HL-60/S4 (cell line): ENCODE measurements at regions not wholly inside any gene's neighbourhood (a gene's known extent, or its start where the extent isn't known, plus 50 kb on each side); places are given as distances from the start of the nearest gene placed in this dataset.
"Not testable (repeated sequence)": the region's sequence is repeated elsewhere in the genome, so short reads cannot be mapped to it uniquely, and the experiment has no call there.

Experiments used
- in situ Hi-C: fragments of 300-500 bp; cut with MboI; formaldehyde crosslinking; loops from 2 replicates; pipeline ENCODE4 v1.14.3; 2022; ENCODE audit warnings: low sequenced_read_pairs

GRCh38 chr9:75454891-75455290, 366.6 kb downstream of the OSTF1 start:
- in situ Hi-C loops: no loop called here

DNA sequence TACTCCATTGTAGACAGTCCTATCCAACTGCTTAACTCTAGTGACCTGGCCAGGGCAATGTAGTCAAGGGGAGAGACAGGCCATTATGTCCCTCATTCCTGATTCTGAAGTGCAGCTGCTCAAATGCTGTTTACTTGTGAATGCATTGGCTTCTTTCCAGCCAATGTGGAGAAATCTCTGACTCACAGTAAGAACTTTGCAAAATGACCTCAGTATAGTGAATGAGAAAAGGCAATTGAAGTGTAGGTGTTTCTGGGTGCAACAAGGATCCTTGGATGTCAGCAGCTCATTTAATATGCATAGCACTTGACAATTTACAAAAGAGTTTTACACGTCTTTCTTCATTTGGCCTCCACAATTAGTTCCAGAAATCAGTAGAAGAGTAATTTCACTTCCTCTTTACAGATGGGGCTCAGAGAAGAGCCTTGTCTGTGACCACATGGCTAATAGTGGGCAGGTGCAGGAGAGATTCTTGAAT, 367.2 kb downstream of the OSTF1 start:
- in situ Hi-C loops: no loop called here

- in situ Hi-C loops: no loop called here
Observed at GRCh38 chr9:75456698-75457097, 368.4 kb downstream of the OSTF1 start.

- in situ Hi-C loops: no loop called here
Observed at GRCh38 chr9:75457474-75458011, 369.2 kb downstream of the OSTF1 start.

DNA sequence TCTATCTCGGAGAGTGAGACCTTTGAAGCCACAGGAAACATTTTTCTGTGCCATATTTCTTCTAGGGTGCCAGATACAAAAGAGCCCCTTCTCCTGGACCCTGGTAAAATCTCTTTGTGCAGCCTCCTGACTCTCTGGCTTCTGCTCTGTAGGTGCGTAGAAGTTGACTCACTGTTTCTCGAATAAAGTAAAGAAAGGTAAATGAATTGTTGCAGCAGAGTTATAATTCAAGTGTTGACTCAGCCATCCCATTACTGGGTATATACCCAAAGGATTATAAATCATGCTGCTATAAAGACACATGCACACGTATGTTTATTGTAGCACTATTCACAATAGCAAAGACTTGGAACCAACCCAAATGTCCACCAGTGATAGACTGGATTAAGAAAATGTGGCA, 371.0 kb downstream of the OSTF1 start:
- in situ Hi-C loops: not testable (repeated sequence)

- in situ Hi-C loops: no loop called here
Observed at GRCh38 chr9:75461183-75461582, 372.9 kb downstream of the OSTF1 start.

DNA sequence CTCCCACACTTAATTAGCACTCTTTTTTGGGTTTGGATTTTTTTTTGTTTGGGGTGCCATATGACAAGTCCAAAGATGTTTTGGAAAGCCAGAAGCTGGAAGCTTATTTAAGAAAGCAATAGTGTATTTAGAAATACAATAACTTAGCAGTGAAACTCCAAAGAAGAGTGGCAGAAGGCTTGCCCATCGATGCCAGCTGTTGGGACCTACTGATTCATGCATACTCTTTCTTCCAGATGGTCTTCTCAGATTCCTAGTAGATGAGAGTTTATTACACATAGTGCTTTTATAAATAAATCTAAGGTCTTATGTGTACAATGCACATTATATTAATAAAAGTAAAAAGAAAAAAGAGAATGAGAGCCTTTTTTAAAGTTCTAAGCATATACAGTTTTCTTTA, 374.6 kb downstream of the OSTF1 start:
- in situ Hi-C loops: no loop called here

DNA sequence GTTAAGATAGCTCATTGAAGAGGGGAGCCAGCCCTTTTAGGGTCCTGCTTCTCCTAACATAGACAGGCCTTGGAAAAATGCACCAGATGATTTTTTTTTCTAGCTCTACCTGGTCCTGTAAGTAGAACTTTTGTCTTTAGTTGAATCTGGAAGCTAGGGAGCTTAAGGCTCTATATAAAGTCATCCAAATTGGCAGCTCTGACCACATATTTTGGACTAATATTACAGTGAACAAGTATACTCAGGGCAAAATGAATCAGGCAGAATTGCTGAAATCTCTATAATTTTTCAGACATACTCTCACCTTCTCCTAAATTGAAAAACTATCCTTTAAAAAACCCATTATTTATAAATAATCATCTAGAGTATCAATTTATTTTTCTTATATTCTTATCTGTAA, 375.6 kb downstream of the OSTF1 start:
- in situ Hi-C loops: no loop called here

GRCh38 chr9:75464726-75465125, 376.4 kb downstream of the OSTF1 start:
- in situ Hi-C loops: no loop called here

GRCh38 chr9:75467142-75467541, 378.8 kb downstream of the OSTF1 start:
- in situ Hi-C loops: no loop called here

GRCh38 chr9:75471549-75472114, 383.3 kb downstream of the OSTF1 start:
- in situ Hi-C loops: no loop called here

GRCh38 chr9:75482566-75482965, 394.3 kb downstream of the OSTF1 start:
- in situ Hi-C loops: no loop called here

GRCh38 chr9:75483636-75484035, 395.3 kb downstream of the OSTF1 start:
- in situ Hi-C loops: no loop called here

GRCh38 chr9:75487856-75488718, 399.8 kb downstream of the OSTF1 start:
- in situ Hi-C loops: no loop called here

DNA sequence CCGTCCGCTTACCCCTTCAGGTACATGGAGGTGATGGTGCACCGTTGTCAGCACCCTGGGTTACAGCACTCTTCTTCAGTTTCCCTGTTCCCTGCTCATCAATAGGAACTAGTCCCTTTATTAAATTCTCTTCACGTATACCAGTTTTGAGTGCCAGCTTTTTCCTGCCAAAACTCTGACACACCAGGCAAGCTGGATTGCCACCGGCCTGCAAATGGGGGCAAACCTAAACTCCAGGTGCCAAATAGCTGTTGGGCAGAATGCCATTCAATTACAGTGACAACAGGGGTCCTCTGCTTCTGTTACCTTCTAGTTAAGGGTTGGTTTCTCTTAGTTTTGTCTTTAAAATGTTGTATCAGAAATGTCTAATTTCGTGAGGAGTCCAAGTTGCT, 400.4 kb downstream of the OSTF1 start:
- in situ Hi-C loops: no loop called here

DNA sequence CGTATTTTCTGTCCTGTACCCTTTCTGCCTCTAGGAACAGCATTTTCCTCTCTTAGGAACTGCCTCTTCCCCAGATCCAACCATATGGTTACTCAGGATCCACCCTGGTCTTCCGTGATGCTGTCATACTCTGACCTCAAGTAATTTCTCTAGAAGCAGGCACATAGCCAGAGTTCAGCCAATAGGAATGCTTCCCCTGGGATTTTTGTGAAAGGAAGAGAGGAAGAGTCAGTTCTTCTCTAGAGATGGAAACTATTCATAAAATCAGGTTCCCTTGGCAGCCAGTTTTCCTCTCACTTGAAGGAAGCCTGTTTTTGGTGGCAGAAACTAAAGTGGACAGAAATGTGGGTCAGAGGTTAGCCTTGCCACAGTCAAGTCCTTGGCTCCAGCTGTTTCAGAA, 400.1 kb upstream of the PCSK5 start:
- in situ Hi-C loops: no loop called here

DNA sequence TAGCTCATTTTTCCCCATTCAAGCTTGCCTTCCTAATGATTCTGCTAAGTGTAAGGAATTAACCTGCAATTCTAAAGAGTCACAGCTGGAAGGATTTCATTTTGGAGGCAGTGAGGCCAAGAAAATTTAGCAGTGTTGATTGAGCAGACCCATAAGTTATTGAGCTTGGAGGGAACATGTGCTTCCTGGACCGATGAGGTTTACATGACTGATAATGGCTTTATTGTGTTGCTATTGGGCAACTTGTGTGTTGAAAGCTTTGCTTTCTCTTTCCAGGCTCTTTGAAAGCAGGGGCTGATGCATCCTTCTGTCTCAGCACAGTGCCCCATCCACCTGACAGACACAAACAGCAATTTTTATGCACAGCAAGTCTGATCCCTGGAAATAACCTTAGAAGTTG, 398.9 kb upstream of the PCSK5 start:
- in situ Hi-C loops: no loop called here

GRCh38 chr9:75499812-75500211, 390.7 kb upstream of the PCSK5 start:
- in situ Hi-C loops: no loop called here

GRCh38 chr9:75500479-75500878, 390.0 kb upstream of the PCSK5 start:
- in situ Hi-C loops: no loop called here

DNA sequence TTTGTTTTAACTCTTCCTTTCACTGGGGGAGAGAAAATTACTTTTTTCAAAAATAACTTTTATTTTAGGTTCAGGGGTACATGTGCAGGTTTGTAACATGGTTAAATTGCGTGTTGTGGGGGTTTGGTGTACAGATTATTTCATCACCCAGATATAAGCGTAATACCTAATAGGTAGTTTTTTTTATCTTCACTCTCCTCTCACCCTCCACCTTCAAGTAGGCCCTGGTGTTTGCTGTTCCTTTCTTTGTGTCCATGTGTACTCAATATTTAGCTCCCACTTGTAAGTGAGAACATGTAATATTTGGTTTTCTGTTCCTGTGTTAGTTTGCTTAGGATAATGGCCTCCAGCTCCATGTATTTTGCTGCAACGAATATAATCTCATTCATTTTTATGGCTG, 389.5 kb upstream of the PCSK5 start:
- in situ Hi-C loops: not testable (repeated sequence)

DNA sequence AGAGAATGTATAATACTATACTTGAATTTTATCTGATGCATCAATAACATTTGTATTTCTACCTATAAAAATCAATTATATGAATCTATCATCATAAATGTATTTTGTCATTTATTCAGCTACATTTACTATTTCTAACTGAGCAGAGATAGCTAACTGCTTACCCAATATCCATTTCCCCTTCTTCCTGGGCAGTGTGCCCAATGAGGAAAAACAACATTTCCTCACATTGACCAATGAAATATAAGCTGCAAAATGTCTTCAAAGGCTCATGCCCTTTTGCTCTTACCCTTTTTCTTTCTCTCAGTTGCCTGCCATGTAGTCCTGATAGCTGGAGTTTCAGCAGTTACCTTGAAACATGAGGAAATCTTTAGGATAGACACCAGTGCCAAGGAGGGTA, 385.8 kb upstream of the PCSK5 start:
- in situ Hi-C loops: no loop called here

DNA sequence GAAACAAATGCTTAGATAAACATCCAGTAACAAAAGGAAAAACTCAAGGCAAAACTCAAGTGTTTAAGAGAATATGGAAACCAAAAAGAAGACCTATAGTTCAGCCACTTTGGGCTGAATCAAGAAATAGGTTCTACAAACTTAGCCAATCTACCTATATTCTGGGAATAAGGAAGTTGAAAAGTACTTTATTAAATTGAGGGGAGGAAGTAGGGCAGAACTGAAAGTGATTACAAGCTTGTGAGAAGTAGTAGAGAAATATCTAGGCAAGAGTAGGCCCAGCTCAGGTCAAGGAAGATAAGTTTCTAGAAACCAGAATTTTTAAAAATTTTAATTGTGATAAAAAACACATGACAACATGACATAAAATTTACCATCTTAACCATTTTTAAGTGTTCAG, 384.8 kb upstream of the PCSK5 start:
- in situ Hi-C loops: no loop called here
